Activated CD8-positive, alpha-beta memory T cell treated with anti-CD3 and anti-CD28 coated beads, Interleukin-2, amount 50 U/mL, for 4 hours (primary cell): ENCODE measurements at regions not wholly inside any gene's neighbourhood (a gene's known extent, or its start where the extent isn't known, plus 50 kb on each side); places are given as distances from the start of the nearest gene placed in this dataset.

Source experiments
- DNase-seq: peaks from one replicate; pipeline ENCODE4 v3.0.0-alpha.2; 2020

- no peak for DNase-seq
These were observed 111.2 kb downstream of the NCOR2 start for GRCh38 chr12:124456133-124456651.

- DNase-seq, result no peak
These were observed 112.1 kb downstream of the NCOR2 start for GRCh38 chr12:124455336-124455735.

- no peak for DNase-seq
These were observed 112.7 kb downstream of the NCOR2 start for GRCh38 chr12:124454735-124455134.

- DNase-seq, result no peak
These were observed 113.1 kb downstream of the NCOR2 start for GRCh38 chr12:124454352-124454725.

GRCh38 chr12:124453419-124454351, 113.7 kb downstream of the NCOR2 start:
- peak; percentile 88 for DNase-seq

- DNase-seq, result no peak
These were observed 114.7 kb downstream of the NCOR2 start for GRCh38 chr12:124452576-124453331.

GRCh38 chr12:124451637-124452243, 115.7 kb downstream of the NCOR2 start:
- no peak for DNase-seq

GRCh38 chr12:124451016-124451415, 116.4 kb downstream of the NCOR2 start:
- DNase-seq, result no peak

- no peak for DNase-seq
These were observed 117.0 kb downstream of the NCOR2 start for GRCh38 chr12:124450376-124450750.

- no peak for DNase-seq
These were observed 117.6 kb downstream of the NCOR2 start for GRCh38 chr12:124449623-124450375.

- no peak for DNase-seq
These were observed 118.3 kb downstream of the NCOR2 start for GRCh38 chr12:124448955-124449622.

GRCh38 chr12:124448241-124448954, 119.0 kb downstream of the NCOR2 start:
- DNase-seq, result no peak

GRCh38 chr12:124446364-124446763, 121.0 kb downstream of the NCOR2 start:
- DNase-seq, result no peak

- no peak for DNase-seq
These were observed 121.6 kb downstream of the NCOR2 start for GRCh38 chr12:124445826-124446225.

- no peak for DNase-seq
These were observed 122.2 kb downstream of the NCOR2 start for GRCh38 chr12:124445121-124445718.

GRCh38 chr12:124443931-124444712, 123.3 kb downstream of the NCOR2 start:
- DNase-seq, result no peak

GRCh38 chr12:124442772-124443445, 124.5 kb downstream of the NCOR2 start:
- DNase-seq, result no peak

GRCh38 chr12:124442281-124442680, 125.1 kb downstream of the NCOR2 start:
- DNase-seq, result no peak

GRCh38 chr12:124441443-124442194, 125.8 kb downstream of the NCOR2 start:
- DNase-seq, result no peak
